H9 (cell line): ENCODE measurements at regions not wholly inside any gene's neighbourhood (a gene's known extent, or its start where the extent isn't known, plus 50 kb on each side); places are given as distances from the start of the nearest gene placed in this dataset.

Source experiments
- DNase-seq: peaks from one replicate; pipeline ENCODE4 v3.0.0-alpha.2; 2017
- H2AFZ ChIP-seq: one replicate; pipeline ENCODE4 v1.6.1; 2013; ENCODE audit warnings: mild to moderate bottlenecking, low read length, control low read depth, moderate library complexity
- H2AK5ac ChIP-seq: 2 replicates; pipeline ENCODE4 v1.6.1; 2013; ENCODE audit warnings: low read length, control low read depth, mixed read lengths; ENCODE audit not compliant: insufficient read length
- H2BK120ac ChIP-seq: one replicate; pipeline ENCODE4 v1.6.1; 2013; ENCODE audit warnings: low read depth, mild to moderate bottlenecking, low read length, control low read depth, inconsistent platforms; ENCODE audit not compliant: poor library complexity, severe bottlenecking
- H2BK12ac ChIP-seq: 2 replicates; pipeline ENCODE4 v1.6.1; 2013; ENCODE audit warnings: low read length, control low read depth, mixed read lengths, low read depth; ENCODE audit not compliant: insufficient read length
- H2BK15ac ChIP-seq: 2 replicates; pipeline ENCODE4 v1.6.1; 2013; ENCODE audit warnings: low read depth, low read length, control low read depth
- H2BK20ac ChIP-seq: one replicate; pipeline ENCODE4 v1.6.1; 2013; ENCODE audit warnings: low read depth, mild to moderate bottlenecking, low read length, control low read depth, inconsistent platforms; ENCODE audit not compliant: poor library complexity, severe bottlenecking
- H2BK5ac ChIP-seq: 2 replicates; pipeline ENCODE4 v1.6.1; 2013; ENCODE audit warnings: low read length, control low read depth, mixed read lengths; ENCODE audit not compliant: insufficient read length
- H3K14ac ChIP-seq: 2 replicates; pipeline ENCODE4 v1.6.1; 2013; ENCODE audit warnings: low read length, control low read depth; ENCODE audit not compliant: insufficient read depth
- H3K18ac ChIP-seq: 2 replicates; pipeline ENCODE4 v1.6.1; 2013; ENCODE audit warnings: low read depth, mild to moderate bottlenecking, mixed read lengths, low read length, control low read depth; ENCODE audit not compliant: insufficient read length
- H3K23ac ChIP-seq: 2 replicates; pipeline ENCODE4 v1.6.1; 2013; ENCODE audit warnings: low read length, control low read depth, mixed read lengths, low read depth; ENCODE audit not compliant: insufficient read length
- H3K23me2 ChIP-seq: 2 replicates; pipeline ENCODE4 v1.6.1; 2013; ENCODE audit warnings: low read depth, mild to moderate bottlenecking, mixed read lengths, low read length, control low read depth; ENCODE audit not compliant: insufficient read length, poor library complexity, severe bottlenecking
- H3K27ac ChIP-seq: 2 replicates; pipeline ENCODE4 v1.5.1; 2013; ENCODE audit warnings: low read length, control low read depth, mixed read lengths, low read depth; ENCODE audit not compliant: insufficient read length
- H3K27me3 ChIP-seq: 2 replicates; pipeline ENCODE4 v1.6.1; 2013; ENCODE audit warnings: low read length, control low read depth, inconsistent platforms; ENCODE audit not compliant: insufficient read depth
- H3K4ac ChIP-seq: 2 replicates; pipeline ENCODE4 v1.6.1; 2013; ENCODE audit warnings: low read depth, mild to moderate bottlenecking, control low read depth, inconsistent platforms, low read length, moderate library complexity
- H3K4me1 ChIP-seq: 2 replicates; pipeline ENCODE4 v1.6.1; 2013; ENCODE audit warnings: low read length, control low read depth, inconsistent platforms; ENCODE audit not compliant: insufficient read depth
- H3K4me2 ChIP-seq: 2 replicates; pipeline ENCODE4 v1.6.1; 2013; ENCODE audit warnings: low read length, control low read depth, mixed read lengths; ENCODE audit not compliant: insufficient read length, insufficient read depth
- H3K56ac ChIP-seq: 2 replicates; pipeline ENCODE4 v1.6.1; 2013; ENCODE audit warnings: low read depth, mild to moderate bottlenecking, mixed read lengths, low read length, control low read depth; ENCODE audit not compliant: insufficient read length
- H3K79me1 ChIP-seq: 2 replicates; pipeline ENCODE4 v1.6.1; 2013; ENCODE audit warnings: low read depth, mild to moderate bottlenecking, moderate library complexity, low read length, control low read depth, inconsistent platforms; ENCODE audit not compliant: insufficient read depth, poor library complexity, severe bottlenecking
- H3K79me2 ChIP-seq: 2 replicates; pipeline ENCODE4 v1.6.1; 2013; ENCODE audit warnings: low read length, control low read depth, inconsistent platforms; ENCODE audit not compliant: insufficient read depth
- H3K9ac ChIP-seq: 2 replicates; pipeline ENCODE4 v1.6.1; 2013; ENCODE audit warnings: low read length, control low read depth, mixed read lengths; ENCODE audit not compliant: insufficient read length; ENCODE audit errors: extremely low read depth
- H3K9me3 ChIP-seq: one replicate; pipeline ENCODE4 v1.6.1; 2013; ENCODE audit warnings: low read depth, low read length, inconsistent platforms; ENCODE audit not compliant: control insufficient read depth
- H3T11ph ChIP-seq: one replicate; pipeline ENCODE4 v1.6.1; 2013; ENCODE audit warnings: mild to moderate bottlenecking, low read length, control low read depth, inconsistent platforms
- H4K20me1 ChIP-seq: one replicate; pipeline ENCODE4 v1.6.1; 2013; ENCODE audit not compliant: control insufficient read depth, insufficient read length, insufficient read depth
- H4K5ac ChIP-seq: 2 replicates; pipeline ENCODE4 v1.6.1; 2013; ENCODE audit warnings: low read depth, mild to moderate bottlenecking, mixed read lengths, low read length, control low read depth; ENCODE audit not compliant: insufficient read length
- H4K8ac ChIP-seq: replicated peaks from 2 replicates; pipeline ENCODE4 v1.6.1; 2013; ENCODE audit warnings: low read length, control low read depth, mixed read lengths, low read depth; ENCODE audit not compliant: insufficient read length
- H4K91ac ChIP-seq: 2 replicates; pipeline ENCODE4 v1.6.1; 2013; ENCODE audit warnings: low read depth, mild to moderate bottlenecking, moderate library complexity, mixed read lengths, low read length, control low read depth; ENCODE audit not compliant: insufficient read length
- H3K27ac Mint-ChIP-seq, 3 experiments: 2 replicates in 2 of 3; 3 replicates in 1 of 3; pipeline ENCODE4 v1.8.0; 2020 to 2021; ENCODE audit warnings: mixed read lengths in 3 of 3, mild to moderate bottlenecking in 1 of 3, moderate library complexity in 1 of 3
- H3K27me3 Mint-ChIP-seq: 2 replicates; pipeline ENCODE4 v1.8.0; 2021; ENCODE audit warnings: low read depth, mild to moderate bottlenecking, moderate library complexity, mixed read lengths
- H3K36me3 Mint-ChIP-seq, 3 experiments: 2 replicates in 2 of 3; 3 replicates in 1 of 3; pipeline ENCODE4 v1.8.0; 2020 to 2021; ENCODE audit warnings: low read depth in 3 of 3, mixed read lengths in 3 of 3; ENCODE audit not compliant: insufficient read depth in 1 of 3
- H3K4me1 Mint-ChIP-seq, 2 experiments: 2 replicates each; pipeline ENCODE4 v1.8.0; 2020; ENCODE audit warnings: mixed read lengths in 2 of 2
- H3K4me3 Mint-ChIP-seq, 2 experiments: 2 replicates in 1 of 2; 3 replicates in 1 of 2; pipeline ENCODE4 v1.8.0; 2020 to 2021; ENCODE audit warnings: mild to moderate bottlenecking in 2 of 2, mixed read lengths in 2 of 2, moderate library complexity in 1 of 2
- H3K9me3 Mint-ChIP-seq, 2 experiments: 2 replicates in 1 of 2; 3 replicates in 1 of 2; pipeline ENCODE4 v1.8.0; 2020; ENCODE audit warnings: mild to moderate bottlenecking in 2 of 2, mixed read lengths in 2 of 2, moderate library complexity in 1 of 2
- CTCF ChIP-seq: fragments of 200-600 bp; sonication (generic); conservative IDR thresholded peaks from 3 replicates; pipeline ENCODE4 v1.8.0; 2021; ENCODE audit warnings: antibody characterized with exemption, mild to moderate bottlenecking
- WGBS: extraction: QIAGEN DNeasy Blood & Tissue Kit; methylation state at CpG from one replicate; pipeline ENCODE4 v1.1.7; 2013; ENCODE audit warnings: missing lambda C conversion rate, low lambda C conversion rate, mixed read lengths; ENCODE audit not compliant: insufficient read length; ENCODE audit errors: extremely low coverage; 5-methylcytosine and 5-hydroxymethylcytosine counted together

GRCh38 chr18:26614374-26614773 lies 66.0 kb upstream of the KCTD1 start:
- Mint-ChIP-seq H3K4me3 (no peak overlapping the region), H3K27ac (peak overlapping the region in 1 of 3 experiments; percentile 44; a peak in 1 of 7 replicates), H3K36me3 (no peaks in the 10 kb centered on the region), H3K4me1 (peaks cover 19 to 21% of the 10 kb centered on the region in 2 experiments), H3K27me3 (no peaks in the 10 kb centered on the region; the same call in 1 of the 2 replicates), H3K9me3 (no peaks in the 10 kb centered on the region)
- H2BK15ac ChIP-seq = no peak overlapping the region
- no peak overlapping the region for H3K18ac ChIP-seq
- H3K4me1 ChIP-seq = peaks cover 5% of the 10 kb centered on the region; the same call in 1 of the 2 replicates
- H4K8ac ChIP-seq = no peak overlapping the region
- no peak overlapping the region for H2AK5ac ChIP-seq
- no peaks in the 10 kb centered on the region for H3K23me2 ChIP-seq
- H3K23ac ChIP-seq = no peak overlapping the region
- H3K27me3 ChIP-seq = no peaks in the 10 kb centered on the region
- DNase-seq = no peak
- H3K9me3 ChIP-seq = no peaks in the 10 kb centered on the region
- H3K79me2 ChIP-seq = no peaks in the 10 kb centered on the region
- H2BK12ac ChIP-seq = no peak overlapping the region
- H4K91ac ChIP-seq = no peak overlapping the region
- no peak overlapping the region for H3K9ac ChIP-seq
- no peaks in the 10 kb centered on the region for H3K79me1 ChIP-seq
- TF ChIP-seq CTCF = no peak
- H3K56ac ChIP-seq = no peak overlapping the region
- H2BK20ac ChIP-seq = no peak overlapping the region
- H3K4ac ChIP-seq = no peak overlapping the region
- WGBS = no CpG with 5 or more reads among the region's 3 CpGs
- no peaks in the 10 kb centered on the region for H4K20me1 ChIP-seq
- H3K4me2 ChIP-seq = no peak overlapping the region
- no peak overlapping the region for H3K27ac ChIP-seq
- no peak overlapping the region for H2BK120ac ChIP-seq
- H2BK5ac ChIP-seq = no peak overlapping the region
- H4K5ac ChIP-seq = no peak overlapping the region
- no peak overlapping the region for H3T11ph ChIP-seq
- no peak overlapping the region for H3K14ac ChIP-seq
- no peak overlapping the region for H2AFZ ChIP-seq
